ENCODE measurements at regions not wholly inside any gene's neighbourhood (a gene's known extent, or its start where the extent isn't known, plus 50 kb on each side); places are given as distances from the start of the nearest gene placed in this dataset.

- no peak for TF ChIP-seq ZNF274 (IDR thresholded peaks at IDR 0.05; ENCODE audit: low read depth, low read length)
- TF ChIP-seq YY1 (IDR thresholded peaks at IDR 0.05; ENCODE audit: insufficient read depth, insufficient read length), result no peak
- TF ChIP-seq SUZ12 (IDR thresholded peaks at IDR 0.05; ENCODE audit: extremely low read depth, insufficient read depth, insufficient read length), result no peak
These were observed 2060.4 kb downstream of the ARAP2 start for GRCh38 chr4:34183926-34184325.

Measured in NT2/D1 (cell line).